ENCODE measurements at regions not wholly inside any gene's neighbourhood (a gene's known extent, or its start where the extent isn't known, plus 50 kb on each side); places are given as distances from the start of the nearest gene placed in this dataset.

GRCh38 chr3:153439780-153440179, 277.8 kb downstream of the RAP2B start:
- peak; percentile 7 for TF ChIP-seq CTCF (IDR thresholded peaks at IDR 0.05)
- no peak for DNase-seq
- intact Hi-C loops (cut with DNase I): no loop called here
- Histone ChIP-seq H3K36me3 (no peaks in the 10 kb centered on the region), H3K4me3 (no peak overlapping the region), H3K4me1 (no peaks in the 10 kb centered on the region), H3K9me3 (no peaks in the 10 kb centered on the region), H3K27me3 (no peaks in the 10 kb centered on the region), H3K27ac (no peak overlapping the region)
- no peak for ATAC-seq

GRCh38 chr3:153440311-153440710, 278.3 kb downstream of the RAP2B start:
- Histone ChIP-seq H3K4me1 (no peaks in the 10 kb centered on the region), H3K9me3 (no peaks in the 10 kb centered on the region), H3K27me3 (no peaks in the 10 kb centered on the region), H3K4me3 (no peak overlapping the region), H3K36me3 (no peaks in the 10 kb centered on the region), H3K27ac (no peak overlapping the region)
- no peak for ATAC-seq
- DNase-seq: no peak
- intact Hi-C loops (cut with DNase I): no loop called here
- TF ChIP-seq CTCF (IDR thresholded peaks at IDR 0.05): no peak

- H3K4me3 ChIP-seq: no peak overlapping the region
- no peak overlapping the region for H3K27ac ChIP-seq
- ATAC-seq: peak; percentile 47
- no peaks in the 10 kb centered on the region for H3K9me3 ChIP-seq
- intact Hi-C loops (cut with DNase I): no loop called here
- no peak for DNase-seq
- no peaks in the 10 kb centered on the region for H3K36me3 ChIP-seq
- TF ChIP-seq CTCF (IDR thresholded peaks at IDR 0.05): no peak
- H3K4me1 ChIP-seq: no peaks in the 10 kb centered on the region
- no peaks in the 10 kb centered on the region for H3K27me3 ChIP-seq
These were observed 280.4 kb downstream of the RAP2B start for GRCh38 chr3:153442386-153442785.

DNA sequence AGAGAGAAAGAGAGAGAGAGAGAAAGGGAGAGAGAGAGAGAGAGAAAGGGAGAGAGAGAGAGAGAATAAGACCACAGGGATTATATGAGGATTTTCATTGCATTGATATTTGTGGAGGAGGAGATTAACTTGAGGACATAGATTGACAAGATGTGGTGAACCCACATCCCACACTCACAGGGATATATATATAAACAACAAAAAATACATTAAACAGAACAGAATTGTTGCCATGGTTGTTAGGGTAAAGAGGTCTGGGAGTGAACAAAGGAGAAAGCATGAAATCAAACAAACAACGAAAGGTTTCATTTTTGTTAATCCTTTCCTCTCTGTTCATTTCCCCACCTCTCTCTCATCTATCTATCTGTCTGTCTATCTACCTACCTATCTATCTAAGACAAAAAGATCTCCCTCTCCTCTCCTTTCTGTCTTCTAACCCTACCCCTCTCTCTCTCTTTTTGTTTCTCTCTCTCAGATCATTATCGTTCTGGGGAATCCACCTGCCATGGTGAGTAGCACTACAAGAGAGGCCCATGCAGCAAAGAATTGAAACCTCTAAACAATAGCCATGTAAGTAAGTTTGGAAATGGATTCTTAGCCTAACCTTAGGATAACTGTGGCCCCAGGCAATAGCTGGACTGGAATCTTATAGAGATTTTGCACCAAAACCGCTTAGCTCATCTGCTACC, 280.9 kb downstream of the RAP2B start:
- Histone ChIP-seq H3K27me3 (no peaks in the 10 kb centered on the region), H3K9me3 (no peaks in the 10 kb centered on the region), H3K4me1 (no peaks in the 10 kb centered on the region), H3K4me3 (no peak overlapping the region), H3K27ac (no peak overlapping the region), H3K36me3 (no peaks in the 10 kb centered on the region)
- DNase-seq: no peak
- TF ChIP-seq CTCF (IDR thresholded peaks at IDR 0.05): no peak
- intact Hi-C loops (cut with DNase I): no loop called here
- ATAC-seq: no peak

- H3K9me3 ChIP-seq: no peaks in the 10 kb centered on the region
- no peak for TF ChIP-seq CTCF (IDR thresholded peaks at IDR 0.05)
- no peaks in the 10 kb centered on the region for H3K27me3 ChIP-seq
- no peak overlapping the region for H3K27ac ChIP-seq
- no peaks in the 10 kb centered on the region for H3K36me3 ChIP-seq
- no peak for ATAC-seq
- DNase-seq: no peak
- no peaks in the 10 kb centered on the region for H3K4me1 ChIP-seq
- intact Hi-C loops (cut with DNase I): no loop called here
- H3K4me3 ChIP-seq: no peak overlapping the region
These were observed 281.9 kb downstream of the RAP2B start for GRCh38 chr3:153443961-153444360.

DNA sequence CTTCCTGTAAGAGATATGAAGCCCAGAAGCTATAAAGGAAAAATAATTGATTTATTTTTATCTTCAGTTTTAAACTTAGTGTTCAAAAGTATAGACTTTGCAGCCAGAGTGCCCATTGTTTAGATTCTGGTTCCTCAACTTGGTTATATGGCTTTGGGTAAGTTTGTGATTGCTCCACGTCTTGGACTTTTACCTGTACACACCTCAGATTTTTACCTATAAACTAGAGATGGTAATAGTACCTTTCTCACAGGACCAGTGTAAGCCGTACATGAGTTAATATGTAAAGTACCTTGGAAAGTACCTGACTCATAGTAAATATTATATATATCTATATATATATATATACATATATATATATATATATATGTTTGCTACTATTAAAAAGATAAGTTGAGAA, 283.8 kb downstream of the RAP2B start:
- H3K36me3 ChIP-seq: no peaks in the 10 kb centered on the region
- no peak overlapping the region for H3K4me3 ChIP-seq
- H3K9me3 ChIP-seq: no peaks in the 10 kb centered on the region
- H3K27ac ChIP-seq: no peak overlapping the region
- no peak for ATAC-seq
- intact Hi-C loops (cut with DNase I): no loop called here
- no peaks in the 10 kb centered on the region for H3K4me1 ChIP-seq
- no peak for DNase-seq
- no peak for TF ChIP-seq CTCF (IDR thresholded peaks at IDR 0.05)
- no peaks in the 10 kb centered on the region for H3K27me3 ChIP-seq
